GM12865 (cell line): ENCODE measurements at regions not wholly inside any gene's neighbourhood (a gene's known extent, or its start where the extent isn't known, plus 50 kb on each side); places are given as distances from the start of the nearest gene placed in this dataset.

ENCODE experiments used
- DNase-seq: peaks from one replicate; pipeline ENCODE4 v3.0.0; 2010; ENCODE audit warnings: low read depth
- H3K4me3 ChIP-seq: 2 replicates; pipeline ENCODE4 v1.5.1; 2011; ENCODE audit warnings: mild to moderate bottlenecking, low read depth, low read length, control low read depth
- TF ChIP-seq, protein P1 (sequence below): IDR thresholded peaks from 2 replicates; pipeline ENCODE4 v1.5.1; 2011; ENCODE audit warnings: low read length, control low read depth, low read depth, inconsistent platforms; ENCODE audit not compliant: insufficient read depth; ENCODE audit errors: missing control alignments

DNA sequence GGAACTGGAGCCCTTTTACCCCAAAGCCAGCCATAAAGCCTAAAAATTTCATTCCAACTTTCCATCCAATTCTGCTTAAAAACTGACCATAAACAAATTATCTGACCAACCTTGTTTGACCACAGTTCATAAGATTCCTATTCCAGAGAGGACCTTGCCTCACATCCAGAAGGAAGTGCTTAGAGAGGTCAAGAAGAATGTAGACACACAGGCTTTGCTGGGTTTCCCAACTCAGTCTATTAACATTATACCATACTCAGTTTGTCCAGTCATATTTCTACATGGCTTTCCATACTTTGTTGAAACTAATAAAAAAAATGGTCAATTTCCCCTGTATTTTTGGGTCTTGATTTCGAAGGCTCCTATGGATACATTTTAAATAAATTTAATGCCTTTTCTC lies 1522.5 kb downstream of the ARAP2 start:
- TF ChIP-seq, protein P1, sequence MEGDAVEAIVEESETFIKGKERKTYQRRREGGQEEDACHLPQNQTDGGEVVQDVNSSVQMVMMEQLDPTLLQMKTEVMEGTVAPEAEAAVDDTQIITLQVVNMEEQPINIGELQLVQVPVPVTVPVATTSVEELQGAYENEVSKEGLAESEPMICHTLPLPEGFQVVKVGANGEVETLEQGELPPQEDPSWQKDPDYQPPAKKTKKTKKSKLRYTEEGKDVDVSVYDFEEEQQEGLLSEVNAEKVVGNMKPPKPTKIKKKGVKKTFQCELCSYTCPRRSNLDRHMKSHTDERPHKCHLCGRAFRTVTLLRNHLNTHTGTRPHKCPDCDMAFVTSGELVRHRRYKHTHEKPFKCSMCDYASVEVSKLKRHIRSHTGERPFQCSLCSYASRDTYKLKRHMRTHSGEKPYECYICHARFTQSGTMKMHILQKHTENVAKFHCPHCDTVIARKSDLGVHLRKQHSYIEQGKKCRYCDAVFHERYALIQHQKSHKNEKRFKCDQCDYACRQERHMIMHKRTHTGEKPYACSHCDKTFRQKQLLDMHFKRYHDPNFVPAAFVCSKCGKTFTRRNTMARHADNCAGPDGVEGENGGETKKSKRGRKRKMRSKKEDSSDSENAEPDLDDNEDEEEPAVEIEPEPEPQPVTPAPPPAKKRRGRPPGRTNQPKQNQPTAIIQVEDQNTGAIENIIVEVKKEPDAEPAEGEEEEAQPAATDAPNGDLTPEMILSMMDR = no peak
- no peak overlapping the region for H3K4me3 ChIP-seq

DNA sequence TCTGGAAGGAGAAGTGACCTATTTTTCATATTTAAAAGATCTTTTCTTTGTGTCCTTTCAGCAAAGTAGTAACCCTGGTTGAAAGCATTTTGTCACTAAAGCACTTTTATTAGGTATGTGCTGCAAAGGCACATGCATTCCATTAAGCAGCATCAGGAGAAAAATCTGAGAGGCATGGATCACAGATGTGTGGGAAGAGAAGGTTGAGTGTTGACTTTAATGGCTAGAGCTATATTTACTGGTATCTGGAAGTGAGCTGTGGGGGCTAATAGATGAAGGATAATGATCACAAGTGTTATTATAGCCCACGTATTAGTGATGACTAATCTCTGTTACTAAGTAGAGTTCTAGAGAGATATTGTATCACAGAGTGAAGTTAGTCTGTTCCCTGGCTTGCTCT lies 1520.7 kb downstream of the ARAP2 start:
- no peak for DNase-seq
- no peak overlapping the region for H3K4me3 ChIP-seq
- TF ChIP-seq, protein P1 = no peak

More for the DNA sequence above, 1522.5 kb downstream of the ARAP2 start:
- no peak for DNase-seq

DNA sequence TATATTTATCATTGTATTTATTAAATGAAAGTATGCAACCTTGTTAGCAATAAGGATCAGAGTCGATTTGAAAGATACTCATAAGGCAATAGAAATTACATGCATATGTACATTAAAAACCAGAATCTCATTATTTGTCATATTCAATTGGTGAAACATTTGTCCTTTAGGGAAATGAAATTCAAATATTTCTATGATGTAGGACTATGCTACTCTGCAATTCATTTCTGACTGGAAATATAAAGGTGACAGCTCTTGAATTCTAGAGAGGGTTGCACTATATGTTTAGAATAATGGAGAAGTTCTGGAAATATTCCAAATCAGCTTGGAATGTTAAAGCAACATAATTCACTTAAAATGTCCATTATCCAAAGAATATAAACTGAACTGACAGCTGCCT lies 1519.8 kb downstream of the ARAP2 start:
- H3K4me3 ChIP-seq = no peak overlapping the region
- DNase-seq = no peak
- TF ChIP-seq, protein P1 = no peak

DNA sequence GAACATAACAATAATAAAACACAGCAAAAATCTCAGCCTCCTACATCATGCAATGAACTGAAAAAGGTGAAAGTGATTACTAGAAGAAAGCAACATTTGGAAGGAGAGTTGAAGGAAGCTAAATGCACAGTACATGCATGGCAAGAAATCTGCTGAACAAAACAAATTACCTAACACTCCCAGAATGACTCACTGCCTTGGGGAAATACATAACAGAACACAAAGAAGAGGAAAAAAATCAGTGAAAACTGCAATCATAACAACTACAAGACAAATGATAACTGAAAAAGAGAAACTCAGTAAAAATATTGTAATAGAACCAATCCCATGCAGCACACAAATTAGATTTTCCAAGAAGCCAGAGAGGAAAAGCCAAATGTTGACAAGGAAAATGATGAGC lies 1513.2 kb downstream of the ARAP2 start:
- no peak for DNase-seq
- no peak overlapping the region for H3K4me3 ChIP-seq
- TF ChIP-seq, protein P1 = no peak

DNA sequence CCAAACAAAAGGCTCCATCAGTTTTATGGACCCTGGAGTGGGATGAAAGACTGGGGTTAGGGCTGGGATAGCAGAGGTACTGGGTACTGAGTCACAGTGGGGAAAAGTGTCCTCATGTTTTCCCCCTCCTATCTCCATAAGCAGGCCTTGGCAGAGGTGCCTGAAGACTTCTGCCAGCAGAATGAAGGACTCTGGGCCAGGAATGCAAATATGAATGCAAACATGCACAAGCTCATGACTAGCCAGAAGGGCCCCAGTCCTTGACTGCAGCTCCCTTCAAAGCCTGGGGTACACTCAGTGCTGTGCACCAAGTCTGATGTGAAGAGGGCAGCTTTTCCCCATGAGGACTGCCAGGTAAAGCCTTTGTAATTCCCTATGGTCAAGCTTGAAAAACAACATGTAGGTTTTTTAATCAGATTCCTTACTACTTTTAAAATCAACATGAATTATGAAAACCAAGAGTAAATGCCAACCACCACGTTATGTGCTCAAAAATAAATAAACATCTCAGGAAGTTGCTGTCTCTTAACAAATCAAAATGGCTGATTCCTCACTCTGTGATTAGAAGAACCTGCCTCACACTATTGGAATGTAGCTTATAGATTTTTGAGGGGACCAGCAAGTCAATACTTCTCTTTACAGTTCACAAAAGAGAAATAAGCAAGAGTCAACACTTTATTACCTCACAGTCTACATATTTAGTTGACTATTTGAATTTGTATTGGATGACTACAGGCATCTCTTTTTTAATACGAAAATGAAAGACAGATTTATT lies 1512.0 kb downstream of the ARAP2 start:
- no peak overlapping the region for H3K4me3 ChIP-seq
- TF ChIP-seq, protein P1 = no peak
- DNase-seq = no peak

DNA sequence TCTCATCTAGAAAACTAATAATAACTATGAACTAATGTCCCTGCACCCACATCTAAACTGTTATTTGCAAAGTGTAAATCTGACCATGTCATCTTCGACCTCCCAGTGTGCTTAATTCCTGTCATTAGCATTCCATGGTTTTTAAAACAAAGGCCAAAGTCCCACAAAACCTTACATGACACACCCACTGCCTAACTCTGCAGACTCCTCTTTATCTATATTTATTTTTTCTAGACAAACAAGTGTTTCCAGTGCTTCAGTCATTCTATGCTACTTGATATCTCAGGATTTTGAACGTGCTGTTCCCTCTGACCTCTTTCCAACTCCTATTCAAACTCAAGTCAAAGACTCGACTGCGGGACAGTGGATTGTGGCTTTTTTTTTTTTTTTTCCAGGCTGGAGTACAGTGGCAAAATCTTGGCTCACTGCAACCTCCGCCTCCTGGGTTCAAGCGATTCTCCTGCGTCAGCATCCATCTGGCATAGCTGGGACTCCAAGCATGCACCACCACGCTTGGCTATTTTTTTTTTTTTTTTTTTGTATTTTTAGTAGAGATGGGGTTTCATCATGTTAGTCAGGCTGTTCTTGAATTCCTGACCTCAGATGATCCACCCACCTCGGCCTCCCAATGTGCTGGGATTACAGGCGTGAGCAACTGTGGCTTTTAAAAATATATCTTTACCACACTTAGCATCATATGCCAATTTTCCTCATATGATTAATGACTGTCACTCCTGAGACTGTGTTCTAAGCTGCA lies 1511.0 kb downstream of the ARAP2 start:
- TF ChIP-seq, protein P1 = no peak
- H3K4me3 ChIP-seq = no peak overlapping the region
- DNase-seq = no peak
